Endothelial cell of umbilical vein (primary cell): ENCODE measurements at regions not wholly inside any gene's neighbourhood (a gene's known extent, or its start where the extent isn't known, plus 50 kb on each side); places are given as distances from the start of the nearest gene placed in this dataset.

ENCODE experiments used
- CTCF ChIP-seq, 2 donors: IDR thresholded peaks; 1 replicate in 1 of 2; 2 replicates in 1 of 2; pipeline ENCODE4 v1.5.1; 2011; ENCODE audit warnings: low read length in 2 of 2, mild to moderate bottlenecking in 2 of 2, moderate library complexity in 2 of 2, control low read depth in 1 of 2, inconsistent platforms in 1 of 2, low read depth in 1 of 2; ENCODE audit not compliant: insufficient read depth in 1 of 2; ENCODE audit errors: extremely low read depth in 1 of 2
- MAX ChIP-seq: IDR thresholded peaks from 2 replicates; pipeline ENCODE4 v1.6.1; 2011; ENCODE audit not compliant: insufficient read depth, insufficient read length
- POLR2A ChIP-seq: IDR thresholded peaks from 2 replicates; pipeline ENCODE4 v1.6.1; 2012; ENCODE audit warnings: low read depth, mild to moderate bottlenecking, control low read depth, low read length
- POLR2AphosphoS5 ChIP-seq: IDR thresholded peaks from 2 replicates; pipeline ENCODE4 v1.6.1; 2012; ENCODE audit warnings: low read depth, mild to moderate bottlenecking, control low read depth, low read length, moderate library complexity; ENCODE audit not compliant: insufficient read depth

- TF ChIP-seq POLR2A: no peak
- no peak for TF ChIP-seq MAX
- TF ChIP-seq CTCF (IDR thresholded peaks at IDR 0.05; ENCODE audit: extremely low read depth in 1 of 2, insufficient read depth in 1 of 2, low read depth in 1 of 2, low read length in 2 of 2): no peak
- no peak for TF ChIP-seq POLR2AphosphoS5
These were observed 1341.8 kb downstream of the TBC1D22A start for GRCh38 chr22:48104102-48104738.
